ENCODE measurements at regions not wholly inside any gene's neighbourhood (a gene's known extent, or its start where the extent isn't known, plus 50 kb on each side); places are given as distances from the start of the nearest gene placed in this dataset.
A peak's percentile ranks its signal among the peaks of the same experiment; 100 is the strongest.

DNA sequence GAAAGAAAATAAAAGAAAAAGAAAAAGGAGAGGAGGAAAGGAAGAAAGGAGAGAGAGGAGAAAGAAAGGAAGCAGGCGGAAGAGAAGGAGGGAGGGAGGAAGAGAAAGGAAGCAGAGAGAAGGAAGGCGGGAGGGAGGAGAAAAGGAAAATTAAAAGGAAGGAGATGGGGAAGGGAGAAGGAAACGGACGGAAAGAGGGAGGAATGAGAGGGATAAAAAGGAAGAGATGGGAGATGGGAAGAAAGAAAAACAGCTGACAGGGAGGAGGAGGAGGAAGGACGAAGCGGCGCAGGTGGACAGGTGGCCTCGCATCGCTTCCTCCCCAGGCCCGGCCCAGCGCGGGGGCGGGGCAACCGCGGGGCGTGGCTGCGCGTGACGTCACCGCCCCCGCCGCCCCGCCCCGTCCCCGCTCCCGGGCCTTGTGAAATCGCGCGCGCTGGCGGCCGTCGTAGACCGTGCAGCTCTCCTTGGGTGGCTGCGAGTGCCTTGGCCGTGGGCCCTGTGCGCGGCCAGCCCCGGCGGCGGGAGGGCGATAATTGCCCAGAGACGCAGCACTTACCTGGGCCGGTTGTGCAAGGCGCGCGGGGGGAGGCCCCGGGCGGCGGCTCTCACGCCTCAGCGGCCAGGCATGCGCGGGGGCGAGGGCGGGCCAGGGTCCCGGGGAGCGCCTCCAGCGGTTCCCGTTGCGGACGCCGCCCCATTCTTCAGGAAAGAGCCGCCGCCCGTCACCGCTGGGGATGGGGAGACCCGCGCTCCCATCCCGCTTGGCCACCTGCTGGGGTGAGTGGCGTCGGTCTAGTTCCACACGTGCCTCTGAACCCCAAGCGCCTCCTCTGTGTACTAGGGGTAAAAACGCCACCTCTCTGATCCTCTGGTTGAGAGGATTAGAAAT, 49.6 kb upstream of the FOXE1 start:
- CTCF ChIA-PET, result interaction anchor here (0.7 kb wide), 1 partner anchor 511 kb away, joined by 4 read pairs; no protein-coding TSS in a partner anchor
- 0 out of 2 replicates have a peak, but pooled peaks have one; percentile 14 for TF ChIP-seq LEF1 (IDR thresholded peaks at IDR 0.05; ENCODE audit: borderline replicate concordance)
- TF ChIP-seq CTBP1 (IDR thresholded peaks at IDR 0.05; ENCODE audit: borderline replicate concordance), result peak; percentile 82
- TF ChIP-seq L3MBTL2 (conservative IDR thresholded peaks at IDR 0.05), result peak; percentile 85
- no peak for TF ChIP-seq SUZ12 (IDR thresholded peaks at IDR 0.05)
- TF ChIP-seq, protein P1, sequence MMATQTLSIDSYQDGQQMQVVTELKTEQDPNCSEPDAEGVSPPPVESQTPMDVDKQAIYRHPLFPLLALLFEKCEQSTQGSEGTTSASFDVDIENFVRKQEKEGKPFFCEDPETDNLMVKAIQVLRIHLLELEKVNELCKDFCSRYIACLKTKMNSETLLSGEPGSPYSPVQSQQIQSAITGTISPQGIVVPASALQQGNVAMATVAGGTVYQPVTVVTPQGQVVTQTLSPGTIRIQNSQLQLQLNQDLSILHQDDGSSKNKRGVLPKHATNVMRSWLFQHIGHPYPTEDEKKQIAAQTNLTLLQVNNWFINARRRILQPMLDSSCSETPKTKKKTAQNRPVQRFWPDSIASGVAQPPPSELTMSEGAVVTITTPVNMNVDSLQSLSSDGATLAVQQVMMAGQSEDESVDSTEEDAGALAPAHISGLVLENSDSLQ (IDR thresholded peaks at IDR 0.05), result no peak
- POLR2A ChIA-PET, result interaction anchor here (1.0 kb wide), 1 partner anchor 12 kb away, joined by 3 read pairs; no protein-coding TSS in a partner anchor
- DNase-seq (ENCODE audit: extremely low spot score), result peak; percentile 90
